Thoracic aorta (tissue), 2 donors: ENCODE measurements at regions not wholly inside any gene's neighbourhood (a gene's known extent, or its start where the extent isn't known, plus 50 kb on each side); places are given as distances from the start of the nearest gene placed in this dataset.

Experiments
- ATAC-seq: fragments of 150-250 bp; one replicate; pipeline ENCODE4 v1.8.0; 2017; ENCODE audit warnings: low read depth; ENCODE audit not compliant: insufficient number of reproducible peaks, low FRiP score
- DNase-seq: peaks from one replicate; pipeline ENCODE4 v3.0.0-alpha.2; 2020; ENCODE audit warnings: low spot score
- H3K27ac ChIP-seq, 2 donors: fragments of 200-600 bp; sonication (generic); 1 replicate in 1 of 2; 2 replicates in 1 of 2; pipeline ENCODE4 v1.5.1; 2016; ENCODE audit warnings: mild to moderate bottlenecking in 2 of 2, moderate library complexity in 2 of 2
- H3K27me3 ChIP-seq: fragments of 200-600 bp; sonication (generic); replicated peaks from 2 replicates; pipeline ENCODE4 v1.6.0; 2016; ENCODE audit warnings: mild to moderate bottlenecking; ENCODE audit not compliant: insufficient read depth
- H3K36me3 ChIP-seq: fragments of 200-600 bp; sonication (generic); one replicate; pipeline ENCODE4 v1.5.1; 2016
- H3K4me1 ChIP-seq, 2 donors: fragments of 200-600 bp; sonication (generic); 1 replicate in 1 of 2; 2 replicates in 1 of 2; pipeline versions ENCODE4 v1.5.1 to v1.6.0; 2016; ENCODE audit warnings: low read depth in 2 of 2, mild to moderate bottlenecking in 1 of 2; ENCODE audit not compliant: control insufficient read depth in 1 of 2
- H3K4me3 ChIP-seq: fragments of 200-600 bp; sonication (generic); 2 replicates; pipeline ENCODE4 v1.5.1; 2016; ENCODE audit warnings: mild to moderate bottlenecking
- H3K9me3 ChIP-seq: fragments of 200-600 bp; sonication (generic); 2 replicates; pipeline ENCODE4 v1.5.1; 2016
- CTCF ChIP-seq: fragments of 200-600 bp; sonication (generic); IDR thresholded peaks from one replicate; pipeline ENCODE4 v1.5.1; 2019; ENCODE audit warnings: antibody characterized with exemption

DNA sequence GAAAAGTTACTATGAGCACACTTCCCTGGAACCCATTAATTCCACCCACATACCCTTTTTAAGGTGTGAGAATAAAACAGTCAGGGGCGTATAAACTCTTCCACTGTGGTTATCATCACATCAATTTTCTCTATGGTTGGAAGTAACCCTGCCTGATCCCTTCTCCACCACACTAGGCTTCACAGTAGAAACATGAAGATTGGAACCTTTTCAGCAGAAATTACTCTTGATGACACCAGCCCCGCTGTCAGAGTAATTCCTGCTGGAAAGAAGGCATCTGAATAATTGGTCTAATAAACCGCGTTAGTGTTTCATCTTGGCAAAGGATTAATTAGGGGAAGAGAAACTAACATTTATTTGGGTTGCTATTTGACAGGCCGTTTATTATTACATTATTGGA, 278.4 kb downstream of the MFSD1 start:
- H3K4me3 ChIP-seq: no peak overlapping the region
- H3K36me3 ChIP-seq: no peaks in the 10 kb centered on the region
- H3K27ac ChIP-seq: no peak overlapping the region
- ATAC-seq (no peak), DNase-seq (no peak)
- no peaks in the 10 kb centered on the region for H3K27me3 ChIP-seq
- TF ChIP-seq CTCF: no peak
- no peaks in the 10 kb centered on the region for H3K9me3 ChIP-seq
- no peaks in the 10 kb centered on the region for H3K4me1 ChIP-seq

DNA sequence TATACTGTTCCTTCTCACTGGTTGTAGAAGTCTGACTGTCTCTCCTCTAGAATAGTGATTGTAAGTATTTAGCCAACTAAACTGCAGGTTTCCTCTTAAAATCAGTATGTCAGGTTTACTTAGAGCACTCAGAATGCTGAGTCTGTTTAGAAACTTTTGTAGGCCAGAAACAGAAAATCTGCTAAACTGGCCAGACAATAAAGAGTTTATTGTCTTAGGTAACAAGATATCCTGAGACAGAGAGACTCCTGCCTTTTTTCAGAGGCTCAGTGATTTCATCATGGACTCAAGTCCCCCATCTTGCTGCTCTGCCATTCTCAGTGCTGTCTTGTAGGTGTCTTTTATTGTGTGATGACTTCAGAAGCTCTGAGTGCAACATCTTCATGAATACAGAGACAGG, 279.0 kb downstream of the MFSD1 start:
- Histone ChIP-seq H3K27ac (no peak overlapping the region), H3K27me3 (no peaks in the 10 kb centered on the region), H3K9me3 (no peaks in the 10 kb centered on the region), H3K4me3 (no peak overlapping the region), H3K4me1 (no peaks in the 10 kb centered on the region), H3K36me3 (no peaks in the 10 kb centered on the region)
- TF ChIP-seq CTCF: no peak
- no peak for DNase-seq
- no peak for ATAC-seq

- no peak overlapping the region for H3K27ac ChIP-seq
- no peak for TF ChIP-seq CTCF
- H3K27me3 ChIP-seq: no peaks in the 10 kb centered on the region
- H3K36me3 ChIP-seq: no peaks in the 10 kb centered on the region
- H3K4me3 ChIP-seq: no peak overlapping the region
- DNase-seq (no peak), ATAC-seq (no peak)
- no peaks in the 10 kb centered on the region for H3K9me3 ChIP-seq
- H3K4me1 ChIP-seq: no peaks in the 10 kb centered on the region
These were observed 280.7 kb downstream of the MFSD1 start for GRCh38 chr3:159082519-159082918.

GRCh38 chr3:159091936-159092335, 290.1 kb downstream of the MFSD1 start:
- Histone ChIP-seq H3K4me3 (no peak overlapping the region), H3K27ac (no peak overlapping the region), H3K27me3 (no peaks in the 10 kb centered on the region), H3K36me3 (no peaks in the 10 kb centered on the region), H3K9me3 (no peaks in the 10 kb centered on the region), H3K4me1 (no peaks in the 10 kb centered on the region)
- DNase-seq (no peak), ATAC-seq (no peak)
- no peak for TF ChIP-seq CTCF

- no peak for TF ChIP-seq CTCF
- ATAC-seq: no peak
- no peaks in the 10 kb centered on the region for H3K4me1 ChIP-seq
- H3K4me3 ChIP-seq: no peak overlapping the region
- H3K27ac ChIP-seq: no peak overlapping the region
- no peak for DNase-seq
- no peaks in the 10 kb centered on the region for H3K9me3 ChIP-seq
- no peaks in the 10 kb centered on the region for H3K27me3 ChIP-seq
- H3K36me3 ChIP-seq: no peaks in the 10 kb centered on the region
These were observed 300.1 kb downstream of the MFSD1 start for GRCh38 chr3:159102001-159102400.
